Gastrocnemius medialis (tissue), 4 donors: ENCODE measurements at regions not wholly inside any gene's neighbourhood (a gene's known extent, or its start where the extent isn't known, plus 50 kb on each side); places are given as distances from the start of the nearest gene placed in this dataset.

ENCODE experiments used
- POLR2A ChIP-seq, 2 donors: fragments of 450-650 bp; IDR thresholded peaks; one replicate each; pipeline ENCODE4 v1.6.1; 2017; ENCODE audit warnings: antibody characterized with exemption in 2 of 2, mild to moderate bottlenecking in 2 of 2, moderate library complexity in 2 of 2
- TF ChIP-seq, protein P1 (sequence below), 5 experiments: fragments of 450-650 bp in 3 of 5; fragments of 200-600 bp in 2 of 5; sonication (generic) in 2 of 5; IDR thresholded peaks in 4 of 5; conservative IDR thresholded peaks in 1 of 5; 1 replicate in 4 of 5; 2 replicates in 1 of 5; pipeline ENCODE4 v1.5.1; 2016 to 2019; ENCODE audit warnings: antibody characterized with exemption in 5 of 5, mild to moderate bottlenecking in 3 of 5, moderate library complexity in 3 of 5

DNA sequence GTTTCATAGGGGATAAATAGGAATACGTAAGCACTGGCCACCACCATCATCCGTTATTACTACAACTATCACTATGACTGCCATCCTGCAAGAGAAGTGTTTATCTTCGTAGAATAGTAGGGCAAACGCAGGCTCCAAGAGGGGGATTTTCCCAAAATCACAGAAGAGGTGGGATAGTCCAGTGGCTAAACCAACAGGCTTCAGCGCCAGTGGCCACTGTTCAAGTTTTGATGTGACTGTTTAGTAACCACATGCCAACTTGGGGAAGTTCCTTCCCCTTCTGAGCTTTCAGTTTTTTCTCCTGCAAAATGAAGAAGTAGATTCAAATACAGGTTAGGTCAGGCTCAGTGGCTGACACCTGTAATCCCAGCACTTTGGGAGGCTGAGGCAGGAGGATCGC, 60.7 kb upstream of the GRIN2A start:
- TF ChIP-seq, protein P1, sequence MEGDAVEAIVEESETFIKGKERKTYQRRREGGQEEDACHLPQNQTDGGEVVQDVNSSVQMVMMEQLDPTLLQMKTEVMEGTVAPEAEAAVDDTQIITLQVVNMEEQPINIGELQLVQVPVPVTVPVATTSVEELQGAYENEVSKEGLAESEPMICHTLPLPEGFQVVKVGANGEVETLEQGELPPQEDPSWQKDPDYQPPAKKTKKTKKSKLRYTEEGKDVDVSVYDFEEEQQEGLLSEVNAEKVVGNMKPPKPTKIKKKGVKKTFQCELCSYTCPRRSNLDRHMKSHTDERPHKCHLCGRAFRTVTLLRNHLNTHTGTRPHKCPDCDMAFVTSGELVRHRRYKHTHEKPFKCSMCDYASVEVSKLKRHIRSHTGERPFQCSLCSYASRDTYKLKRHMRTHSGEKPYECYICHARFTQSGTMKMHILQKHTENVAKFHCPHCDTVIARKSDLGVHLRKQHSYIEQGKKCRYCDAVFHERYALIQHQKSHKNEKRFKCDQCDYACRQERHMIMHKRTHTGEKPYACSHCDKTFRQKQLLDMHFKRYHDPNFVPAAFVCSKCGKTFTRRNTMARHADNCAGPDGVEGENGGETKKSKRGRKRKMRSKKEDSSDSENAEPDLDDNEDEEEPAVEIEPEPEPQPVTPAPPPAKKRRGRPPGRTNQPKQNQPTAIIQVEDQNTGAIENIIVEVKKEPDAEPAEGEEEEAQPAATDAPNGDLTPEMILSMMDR (IDR thresholded peaks at IDR 0.05 in 4 of 5, conservative IDR thresholded peaks at IDR 0.05 in 1 of 5), result no peak
- TF ChIP-seq POLR2A (IDR thresholded peaks at IDR 0.05), result no peak
